Nucleus accumbens (tissue), 56 donors: ENCODE measurements at regions not wholly inside any gene's neighbourhood (a gene's known extent, or its start where the extent isn't known, plus 50 kb on each side); places are given as distances from the start of the nearest gene placed in this dataset.

Source experiments
- DNase-seq, 56 donors: peaks; one replicate each; lab custom pipeline; 2025; lab: John Stamatoyannopoulos, UW

- no peak for DNase-seq
Observed at GRCh38 chr21:43278766-43279577, 110.2 kb downstream of the CRYAA start.

GRCh38 chr21:43278359-43278758, 109.6 kb downstream of the CRYAA start:
- DNase-seq, result no peak

- no peak for DNase-seq
Observed at GRCh38 chr21:43277481-43278351, 108.9 kb downstream of the CRYAA start.

GRCh38 chr21:43276811-43277210, 108.0 kb downstream of the CRYAA start:
- DNase-seq, result no peak

- DNase-seq, result no peak
Observed at GRCh38 chr21:43275421-43276211, 106.8 kb downstream of the CRYAA start.

GRCh38 chr21:43274946-43275310, 106.1 kb downstream of the CRYAA start:
- no peak for DNase-seq

GRCh38 chr21:43274022-43274945, 105.5 kb downstream of the CRYAA start:
- no peak for DNase-seq

GRCh38 chr21:43273708-43274021, 104.9 kb downstream of the CRYAA start:
- DNase-seq, result no peak

GRCh38 chr21:43273016-43273707, 104.4 kb downstream of the CRYAA start:
- no peak for DNase-seq

- no peak for DNase-seq
Observed at GRCh38 chr21:43272591-43272990, 103.8 kb downstream of the CRYAA start.

- DNase-seq, result no peak
Observed at GRCh38 chr21:43271452-43272020, 102.7 kb downstream of the CRYAA start.

- no peak for DNase-seq
Observed at GRCh38 chr21:43270800-43271301, 102.0 kb downstream of the CRYAA start.

GRCh38 chr21:43269957-43270705, 101.3 kb downstream of the CRYAA start:
- no peak for DNase-seq

GRCh38 chr21:43269440-43269839, 100.6 kb downstream of the CRYAA start:
- no peak for DNase-seq

- no peak for DNase-seq
Observed at GRCh38 chr21:43268804-43269186, 100.0 kb downstream of the CRYAA start.

- no peak for DNase-seq
Observed at GRCh38 chr21:43268086-43268803, 99.4 kb downstream of the CRYAA start.

- DNase-seq, result no peak
Observed at GRCh38 chr21:43267391-43268085, 98.7 kb downstream of the CRYAA start.
